WTC11 (cell line): ENCODE measurements at regions not wholly inside any gene's neighbourhood (a gene's known extent, or its start where the extent isn't known, plus 50 kb on each side); places are given as distances from the start of the nearest gene placed in this dataset.

Source experiments
- ATF3 ChIP-seq: sonication (generic); formaldehyde crosslinking; conservative IDR thresholded peaks from 2 replicates; pipeline ENCODE4 v1.8.1; 2022; ENCODE audit warnings: mild to moderate bottlenecking, missing genetic modification reagents
- CREM ChIP-seq: sonication (generic); formaldehyde crosslinking; IDR thresholded peaks from 2 replicates; pipeline ENCODE4 v1.8.1; 2022; ENCODE audit warnings: mild to moderate bottlenecking, missing genetic modification reagents, moderate library complexity
- FOXJ3 ChIP-seq: sonication (generic); formaldehyde crosslinking; IDR thresholded peaks from 2 replicates; pipeline ENCODE4 v1.9.0; 2021; ENCODE audit warnings: missing genetic modification reagents, mild to moderate bottlenecking, borderline replicate concordance
- JUN ChIP-seq: sonication (generic); formaldehyde crosslinking; IDR thresholded peaks from 2 replicates; pipeline ENCODE4 v1.8.0; 2023; ENCODE audit warnings: mild to moderate bottlenecking, missing genetic modification reagents
- TF ChIP-seq, protein P1 (sequence below): fragments of 250-450 bp; sonication (Bioruptor Pico); IDR thresholded peaks from 2 replicates; pipeline ENCODE4 v2.1.2; 2022; ENCODE audit warnings: mild to moderate bottlenecking, moderate library complexity
- TF ChIP-seq, protein P2 (sequence below): fragments of 200-600 bp; IDR thresholded peaks from 2 replicates; pipeline ENCODE4 v1.8.0; 2022; ENCODE audit warnings: antibody characterized with exemption
- TF ChIP-seq, protein P3 (sequence below): sonication (generic); formaldehyde crosslinking; IDR thresholded peaks from 2 replicates; pipeline ENCODE4 v1.8.1; 2023; ENCODE audit warnings: mild to moderate bottlenecking, missing genetic modification reagents, moderate library complexity
- TF ChIP-seq, protein P4 (sequence below): fragments of 250-450 bp; sonication (Bioruptor Pico); conservative IDR thresholded peaks from 2 replicates; pipeline ENCODE4 v1.9.0; 2021; ENCODE audit warnings: mild to moderate bottlenecking

- TF ChIP-seq, protein P1, sequence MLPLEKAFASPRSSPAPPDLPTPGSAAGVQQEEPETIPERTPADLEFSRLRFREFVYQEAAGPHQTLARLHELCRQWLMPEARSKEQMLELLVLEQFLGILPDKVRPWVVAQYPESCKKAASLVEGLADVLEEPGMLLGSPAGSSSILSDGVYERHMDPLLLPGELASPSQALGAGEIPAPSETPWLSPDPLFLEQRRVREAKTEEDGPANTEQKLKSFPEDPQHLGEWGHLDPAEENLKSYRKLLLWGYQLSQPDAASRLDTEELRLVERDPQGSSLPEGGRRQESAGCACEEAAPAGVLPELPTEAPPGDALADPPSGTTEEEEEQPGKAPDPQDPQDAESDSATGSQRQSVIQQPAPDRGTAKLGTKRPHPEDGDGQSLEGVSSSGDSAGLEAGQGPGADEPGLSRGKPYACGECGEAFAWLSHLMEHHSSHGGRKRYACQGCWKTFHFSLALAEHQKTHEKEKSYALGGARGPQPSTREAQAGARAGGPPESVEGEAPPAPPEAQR: no peak
- TF ChIP-seq, protein P2, sequence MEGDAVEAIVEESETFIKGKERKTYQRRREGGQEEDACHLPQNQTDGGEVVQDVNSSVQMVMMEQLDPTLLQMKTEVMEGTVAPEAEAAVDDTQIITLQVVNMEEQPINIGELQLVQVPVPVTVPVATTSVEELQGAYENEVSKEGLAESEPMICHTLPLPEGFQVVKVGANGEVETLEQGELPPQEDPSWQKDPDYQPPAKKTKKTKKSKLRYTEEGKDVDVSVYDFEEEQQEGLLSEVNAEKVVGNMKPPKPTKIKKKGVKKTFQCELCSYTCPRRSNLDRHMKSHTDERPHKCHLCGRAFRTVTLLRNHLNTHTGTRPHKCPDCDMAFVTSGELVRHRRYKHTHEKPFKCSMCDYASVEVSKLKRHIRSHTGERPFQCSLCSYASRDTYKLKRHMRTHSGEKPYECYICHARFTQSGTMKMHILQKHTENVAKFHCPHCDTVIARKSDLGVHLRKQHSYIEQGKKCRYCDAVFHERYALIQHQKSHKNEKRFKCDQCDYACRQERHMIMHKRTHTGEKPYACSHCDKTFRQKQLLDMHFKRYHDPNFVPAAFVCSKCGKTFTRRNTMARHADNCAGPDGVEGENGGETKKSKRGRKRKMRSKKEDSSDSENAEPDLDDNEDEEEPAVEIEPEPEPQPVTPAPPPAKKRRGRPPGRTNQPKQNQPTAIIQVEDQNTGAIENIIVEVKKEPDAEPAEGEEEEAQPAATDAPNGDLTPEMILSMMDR: no peak
- TF ChIP-seq JUN (CRISPR knock-in tag) (no peak), CREM (CRISPR knock-in tag) (no peak), ATF3 (no peak), FOXJ3 (CRISPR knock-in tag) (no peak)
- TF ChIP-seq, protein P3, sequence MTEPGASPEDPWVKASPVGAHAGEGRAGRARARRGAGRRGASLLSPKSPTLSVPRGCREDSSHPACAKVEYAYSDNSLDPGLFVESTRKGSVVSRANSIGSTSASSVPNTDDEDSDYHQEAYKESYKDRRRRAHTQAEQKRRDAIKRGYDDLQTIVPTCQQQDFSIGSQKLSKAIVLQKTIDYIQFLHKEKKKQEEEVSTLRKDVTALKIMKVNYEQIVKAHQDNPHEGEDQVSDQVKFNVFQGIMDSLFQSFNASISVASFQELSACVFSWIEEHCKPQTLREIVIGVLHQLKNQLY: no peak
- TF ChIP-seq, protein P4, sequence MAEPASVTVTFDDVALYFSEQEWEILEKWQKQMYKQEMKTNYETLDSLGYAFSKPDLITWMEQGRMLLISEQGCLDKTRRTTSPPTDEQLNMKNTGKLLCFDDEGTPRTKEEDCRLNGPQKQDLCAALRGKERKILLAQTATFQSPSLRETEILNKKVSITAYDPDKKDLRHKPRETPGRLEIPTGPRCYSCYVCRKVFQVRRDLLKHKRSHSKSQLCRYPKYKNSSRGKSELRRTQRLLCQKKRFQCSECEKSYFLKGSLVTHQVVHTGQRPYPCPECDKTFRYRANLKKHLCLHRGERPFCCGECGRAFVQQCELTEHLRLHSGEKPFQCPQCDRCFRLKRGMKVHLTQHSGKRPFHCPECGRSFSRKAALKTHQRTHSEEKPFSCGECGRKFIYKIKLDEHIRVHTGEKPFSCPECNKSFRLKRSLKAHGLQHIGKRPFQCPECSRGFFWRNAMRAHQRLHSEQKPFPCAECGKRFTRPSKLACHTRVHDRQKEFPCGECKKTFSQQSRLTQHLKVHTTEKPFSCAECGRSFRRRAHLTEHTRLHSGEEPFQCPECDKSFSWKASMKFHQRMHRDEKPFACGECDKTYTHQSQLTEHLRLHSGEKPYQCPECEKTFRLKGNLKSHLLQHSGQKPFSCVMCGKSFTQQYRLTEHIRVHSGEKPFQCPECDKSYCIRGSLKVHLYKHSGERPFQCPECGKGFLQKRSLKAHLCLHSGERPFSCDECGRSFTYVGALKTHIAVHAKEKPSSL (CRISPR knock-in tag): no peak
These were observed 1145.5 kb upstream of the PCDH10 start for GRCh38 chr4:132003593-132003992.
